HepG2 (cell line): ENCODE measurements at regions not wholly inside any gene's neighbourhood (a gene's known extent, or its start where the extent isn't known, plus 50 kb on each side); places are given as distances from the start of the nearest gene placed in this dataset.

ENCODE experiments used
- ATAC-seq: fragments of 200-7000 bp; cut with Tn5 transposase; 3 replicates; pipeline ENCODE4 v1.9.1; 2020; ENCODE audit warnings: mild to moderate bottlenecking, moderate library complexity
- BruUV-seq: library from RNA; stranded (reverse); fragments of 400-500 nt; replicated peaks from 2 replicates; lab custom pipeline; 2021; lab: Mats Ljungman, UMichigan
- CTCF ChIA-PET: fragments of 300-600 bp; formaldehyde crosslinking; extraction: SDS; loops from one replicate; lab custom pipeline; 2021; ENCODE audit warnings: low total read pairs, inconsistent platforms, low intra/inter-chr PET ratio; lab: Yijun Ruan, JAX
- POLR2A ChIA-PET: fragments of 350-600 bp; sonication (Branson Sonifier 250); formaldehyde crosslinking; loops from one replicate; lab custom pipeline; 2020; ENCODE audit warnings: antibody characterized with exemption, inconsistent platforms; lab: Yijun Ruan, JAX
- DNase-seq: peaks from one replicate; pipeline ENCODE4 v3.0.0-alpha.2; 2015; ENCODE audit warnings: low spot score
- FAIRE-seq: peaks from 3 replicates; lab custom pipeline; 2011; peaks lifted over from hg19 to GRCh38; lab: Jason Lieb, UNC
- H2AFZ ChIP-seq: one replicate; pipeline ENCODE4 v1.6.1; 2011; ENCODE audit warnings: low read length, inconsistent platforms
- H3K27ac ChIP-seq: fragments of 300-600 bp; 3 replicates; pipeline ENCODE4 v1.8.0; 2011; ENCODE audit warnings: mixed run types, mild to moderate bottlenecking, mixed read lengths, low read length, inconsistent platforms; ENCODE audit not compliant: insufficient read depth; ENCODE audit errors: extremely low read length
- H3K27me3 ChIP-seq, 2 experiments: fragments of 200-600 bp in 1 of 2; 2 replicates in 1 of 2; 3 replicates in 1 of 2; pipeline versions ENCODE4 v1.6.0 to v1.8.0; 2011; ENCODE audit warnings: low read length in 2 of 2, mild to moderate bottlenecking in 2 of 2, moderate library complexity in 2 of 2, inconsistent platforms in 1 of 2; ENCODE audit not compliant: insufficient read depth in 2 of 2, control insufficient read depth in 1 of 2
- H3K36me3 ChIP-seq, 2 experiments: fragments of 200-600 bp in 1 of 2; replicated peaks in 1 of 2; 2 replicates in 1 of 2; 3 replicates in 1 of 2; pipeline versions ENCODE4 v1.5.1 to v1.8.0; 2011; ENCODE audit warnings: low read length in 2 of 2, inconsistent platforms in 1 of 2; ENCODE audit not compliant: insufficient read depth in 2 of 2, control insufficient read depth in 1 of 2
- H3K4me1 ChIP-seq: 2 replicates; pipeline ENCODE4 v1.5.1; 2012; ENCODE audit warnings: low read length, inconsistent platforms; ENCODE audit not compliant: insufficient read depth
- H3K4me2 ChIP-seq: 2 replicates; pipeline ENCODE4 v1.6.0; 2011; ENCODE audit warnings: low read depth, low read length, inconsistent platforms
- H3K4me3 ChIP-seq, 3 experiments: fragments of 200-600 bp in 1 of 3; sonication (generic), shearing (Covaris generic) in 1 of 3; replicated peaks in 1 of 3; 2 replicates each; pipeline ENCODE4 v1.5.1; 2011 to 2016; ENCODE audit warnings: low read length in 3 of 3, inconsistent platforms in 2 of 3, low read depth in 2 of 3, mild to moderate bottlenecking in 2 of 3, control low read depth in 1 of 3, mixed read lengths in 1 of 3; ENCODE audit not compliant: insufficient read depth in 1 of 3
- H3K79me2 ChIP-seq: one replicate; pipeline ENCODE4 v1.6.1; 2011; ENCODE audit warnings: low read length, inconsistent platforms; ENCODE audit not compliant: insufficient read depth
- H3K9ac ChIP-seq: 2 replicates; pipeline ENCODE4 v1.6.0; 2011; ENCODE audit warnings: mild to moderate bottlenecking, low read depth, low read length, inconsistent platforms; ENCODE audit not compliant: insufficient read depth
- H3K9me3 ChIP-seq: 2 replicates; pipeline ENCODE4 v1.5.1; 2012; ENCODE audit warnings: mild to moderate bottlenecking, low read length
- H4K20me1 ChIP-seq: 2 replicates; pipeline ENCODE4 v1.6.0; 2011; ENCODE audit warnings: inconsistent platforms, mild to moderate bottlenecking, low read length, moderate library complexity; ENCODE audit not compliant: insufficient read depth
- ATF4 ChIP-seq, 2 experiments: fragments of 450-650 bp in 1 of 2; sonication (generic) in 1 of 2; formaldehyde crosslinking; IDR thresholded peaks; 2 replicates each; pipeline versions ENCODE4 v1.5.0 to v1.8.0; 2020 to 2022; ENCODE audit warnings: mild to moderate bottlenecking in 1 of 2, missing genetic modification reagents in 1 of 2
- BHLHE40 ChIP-seq: IDR thresholded peaks from 2 replicates; pipeline ENCODE4 v1.6.1; 2011; ENCODE audit warnings: low read length, improper control_type of control experiment
- IRX3 ChIP-seq: sonication (generic); formaldehyde crosslinking; IDR thresholded peaks from 2 replicates; pipeline ENCODE4 v1.8.1; 2023; ENCODE audit warnings: mild to moderate bottlenecking, low read depth, missing genetic modification reagents, borderline replicate concordance
- LRRFIP1 ChIP-seq: sonication (generic); formaldehyde crosslinking; conservative IDR thresholded peaks from 2 replicates; pipeline ENCODE4 v1.4.0; 2020; ENCODE audit warnings: missing genetic modification reagents
- SMAD1 ChIP-seq: sonication (generic); formaldehyde crosslinking; IDR thresholded peaks from 2 replicates; pipeline ENCODE4 v1.4.0; 2020; ENCODE audit warnings: missing genetic modification reagents, low read depth, mild to moderate bottlenecking, borderline replicate concordance
- SP5 ChIP-seq: IDR thresholded peaks from 2 replicates; pipeline ENCODE4 v1.6.1; 2016; ENCODE audit warnings: low read depth, borderline replicate concordance
- STAT6 ChIP-seq: sonication (generic); formaldehyde crosslinking; IDR thresholded peaks from 2 replicates; pipeline ENCODE4 v1.4.0; 2020; ENCODE audit warnings: missing genetic modification reagents, mild to moderate bottlenecking, borderline replicate concordance
- TBX2 ChIP-seq: sonication (generic); formaldehyde crosslinking; IDR thresholded peaks from 2 replicates; pipeline ENCODE4 v1.5.0; 2020; ENCODE audit warnings: missing genetic modification reagents, mild to moderate bottlenecking, borderline replicate concordance
- ZNF800 ChIP-seq: sonication (generic); formaldehyde crosslinking; IDR thresholded peaks from 2 replicates; pipeline ENCODE4 v1.4.0; 2020; ENCODE audit warnings: missing genetic modification reagents
- ZSCAN20 ChIP-seq: sonication (generic); formaldehyde crosslinking; IDR thresholded peaks from 2 replicates; pipeline ENCODE4 v1.4.0; 2020; ENCODE audit warnings: missing genetic modification reagents, mild to moderate bottlenecking, borderline replicate concordance
- WGBS: methylation state at CpG from one replicate; pipeline ENCODE4 v1.1.6; 2017; ENCODE audit warnings: low lambda C conversion rate; 5-methylcytosine and 5-hydroxymethylcytosine counted together
- in situ Hi-C: cut with HindIII; loops from 2 replicates; pipeline ENCODE4 v1.10.0; 2017; ENCODE audit warnings: low pct_unique_long_range_greater_than_20kb; ENCODE audit not compliant: extremely low pct_ligation_motif_present
- intact Hi-C: fragments of 100-400 bp; cut with micrococcal nuclease; formaldehyde crosslinking; loops from one replicate; pipeline ENCODE4 v1.10.0; 2022; ENCODE audit not compliant: unreplicated experiment

GRCh38 chr10:36468620-36469019, 656.8 kb upstream of the ANKRD30A start:
- no peaks in the 10 kb centered on the region for H4K20me1 ChIP-seq
- no peak overlapping the region for H3K27ac ChIP-seq
- H3K4me3 ChIP-seq, result no peak overlapping the region
- intact Hi-C loops (no loop called here), in situ Hi-C loops (no loop called here)
- H3K4me1 ChIP-seq, result no peaks in the 10 kb centered on the region
- DNase-seq (no peak), ATAC-seq (no peak), FAIRE-seq (no peak)
- ChIA-PET CTCF (no interaction called here), POLR2A (no interaction called here)
- no peak overlapping the region for H3K9ac ChIP-seq
- TF ChIP-seq IRX3 (CRISPR knock-in tag) (no peak), SMAD1 (CRISPR knock-in tag) (no peak), SP5 (no peak), LRRFIP1 (CRISPR knock-in tag) (no peak), BHLHE40 (no peak), TBX2 (CRISPR knock-in tag) (no peak), ZNF800 (CRISPR knock-in tag) (no peak), ZSCAN20 (CRISPR knock-in tag) (no peak), ATF4 (CRISPR knock-in tag; IDR thresholded peaks at IDR 0.05) (no peak), STAT6 (no peak)
- H3K4me2 ChIP-seq, result no peak overlapping the region
- H3K27me3 ChIP-seq, result no peaks in the 10 kb centered on the region
- no peak overlapping the region for H2AFZ ChIP-seq
- H3K36me3 ChIP-seq, result no peaks in the 10 kb centered on the region
- no peaks in the 10 kb centered on the region for H3K79me2 ChIP-seq
- WGBS, result 28% methylated on average over 3 of the region's 3 CpGs
- H3K9me3 ChIP-seq, result no peaks in the 10 kb centered on the region
- BruUV-seq, result no TSS peak
